Ecto neural progenitor cell (in vitro differentiated cells): ENCODE measurements at regions not wholly inside any gene's neighbourhood (a gene's known extent, or its start where the extent isn't known, plus 50 kb on each side); places are given as distances from the start of the nearest gene placed in this dataset.
A peak's percentile ranks its signal among the peaks of the same experiment; 100 is the strongest.
"Not testable (repeated sequence)": the region's sequence is repeated elsewhere in the genome, so short reads cannot be mapped to it uniquely, and the experiment has no call there.

Experiments
- DNase-seq: peaks from one replicate; pipeline ENCODE4 v3.0.0-alpha.2; 2018; ENCODE audit warnings: low spot score

DNA sequence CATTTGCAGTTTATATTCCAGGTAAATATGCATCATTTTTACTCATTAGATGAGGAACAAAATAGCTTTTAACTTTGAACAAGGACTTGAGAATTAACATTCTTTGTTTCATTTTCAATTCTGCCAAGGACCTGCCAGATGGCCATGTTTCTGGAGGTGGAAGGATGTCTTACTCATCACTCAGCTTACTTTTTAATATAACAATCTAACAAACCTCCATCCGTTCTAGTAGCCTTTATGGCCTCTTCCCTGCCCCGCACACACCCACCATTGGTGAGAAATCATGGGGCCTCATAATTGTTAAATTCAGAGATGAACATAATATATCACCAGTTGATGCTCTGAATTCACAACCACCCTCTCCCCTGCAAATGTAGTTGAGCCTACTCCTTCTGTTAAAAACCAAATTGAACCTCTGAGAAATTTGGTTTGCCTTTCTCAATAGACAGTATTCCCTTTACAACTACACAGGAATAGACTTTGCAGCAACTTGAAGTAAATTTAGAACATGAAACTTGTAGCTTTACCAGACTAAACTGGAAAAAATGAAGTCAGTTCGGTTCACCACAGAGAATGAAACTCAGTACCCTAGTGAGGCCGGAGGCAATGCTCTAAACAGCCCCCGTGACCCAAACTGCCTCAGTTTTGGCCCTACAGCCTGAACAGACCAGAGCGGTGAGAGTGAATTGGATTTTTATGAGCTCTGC, 50.1 kb upstream of the ACSL4 start:
- DNase-seq, result no peak

DNA sequence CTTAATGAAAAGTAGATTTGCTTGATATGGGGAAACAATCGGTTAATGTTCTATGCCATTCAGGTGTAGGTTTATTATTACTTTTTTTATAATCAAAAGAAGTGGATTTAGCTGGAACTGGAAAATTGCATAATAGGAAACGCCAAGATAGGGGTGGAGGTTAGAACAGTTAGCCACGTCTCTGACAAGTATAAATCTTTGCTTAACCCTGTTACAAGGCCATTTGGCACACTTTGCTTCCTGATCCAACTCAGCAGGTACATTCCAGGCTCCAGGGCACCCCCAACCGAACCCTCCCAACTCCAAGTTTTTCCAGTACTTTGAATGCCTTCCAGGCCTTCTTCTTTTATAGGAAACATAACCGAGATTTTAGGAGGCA, 50.6 kb upstream of the ACSL4 start:
- no peak for DNase-seq

DNA sequence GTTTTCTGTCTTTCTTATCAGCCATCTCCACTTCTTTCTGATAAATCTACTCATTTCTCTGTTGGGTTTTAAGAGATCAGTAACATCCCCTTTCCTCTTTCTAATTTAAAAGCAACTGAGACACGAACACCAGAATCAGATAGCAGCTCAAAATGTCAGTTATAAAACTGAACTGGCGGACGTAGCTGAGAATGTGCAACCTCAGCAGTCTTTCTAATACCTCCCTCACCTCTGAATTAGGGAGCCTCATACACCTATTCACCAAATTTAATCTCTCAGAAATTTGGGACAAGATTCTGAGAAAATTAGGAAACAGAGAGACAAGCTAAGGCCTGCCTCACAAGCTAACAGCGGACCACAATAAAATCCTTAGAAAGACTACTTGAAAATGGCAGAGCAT, 52.0 kb upstream of the ACSL4 start:
- no peak for DNase-seq

DNA sequence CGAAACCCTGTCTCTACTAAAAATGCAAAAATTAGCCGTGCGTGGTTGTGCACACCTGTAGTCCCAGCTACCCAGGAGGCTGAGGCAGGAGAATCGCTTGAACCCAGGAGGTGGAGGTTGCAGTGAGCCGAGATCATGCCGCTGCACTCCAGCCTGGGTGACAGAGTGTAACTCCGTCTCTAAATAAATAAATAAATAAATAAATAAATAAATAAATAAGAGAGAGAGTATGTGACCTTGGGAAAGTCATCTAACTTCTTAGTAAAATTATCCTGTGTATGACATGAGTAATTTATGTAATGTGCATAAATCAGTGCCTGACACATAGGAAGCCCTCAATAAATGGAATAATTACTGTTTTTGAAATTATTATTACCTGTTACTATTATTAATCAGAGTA, 57.5 kb upstream of the ACSL4 start:
- DNase-seq, result not testable (repeated sequence)

- no peak for DNase-seq
Observed at GRCh38 chrX:109793191-109793590, 60.1 kb upstream of the ACSL4 start.

DNA sequence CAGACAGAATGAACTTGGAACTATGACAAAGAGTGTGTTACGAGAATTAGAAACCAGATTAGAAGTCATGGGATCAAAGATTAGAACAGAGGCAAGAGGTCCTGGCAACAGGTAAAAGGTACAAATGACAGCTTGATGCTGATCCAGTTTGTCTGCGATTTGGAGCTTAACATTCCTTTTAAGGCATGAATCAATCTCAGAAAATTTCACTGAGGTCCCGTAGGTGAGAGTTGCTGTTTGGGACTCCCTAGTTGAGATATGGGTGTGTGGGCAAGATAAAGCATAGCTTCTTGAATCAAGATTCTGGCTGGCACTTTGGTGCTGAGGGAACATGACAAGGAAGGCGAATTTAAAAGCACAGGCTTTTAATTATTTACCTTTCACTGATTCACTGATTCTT, 62.6 kb upstream of the ACSL4 start:
- DNase-seq, result no peak

GRCh38 chrX:109797311-109797975, 64.4 kb upstream of the ACSL4 start:
- DNase-seq, result no peak

- DNase-seq, result no peak
Observed at GRCh38 chrX:109812236-109812635, 79.2 kb upstream of the ACSL4 start.

DNA sequence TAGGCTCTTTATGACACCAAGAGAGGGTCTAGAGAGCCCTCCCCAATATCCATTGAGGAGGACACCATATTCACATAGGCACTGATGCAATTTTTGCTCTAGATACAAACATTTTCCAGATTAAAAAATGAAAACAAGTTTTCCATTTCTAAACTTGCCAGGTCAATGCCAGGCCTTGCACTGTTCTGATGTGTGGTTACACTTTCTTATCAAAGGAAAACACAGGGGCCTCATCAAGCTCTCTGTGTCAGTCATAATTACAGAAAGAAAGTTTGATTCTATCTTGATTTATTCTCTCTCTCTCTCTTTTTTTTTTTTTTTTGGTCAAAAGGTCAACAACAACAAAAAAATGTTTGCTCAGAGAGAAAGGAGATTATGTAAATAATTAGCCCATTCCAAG, 80.2 kb upstream of the ACSL4 start:
- DNase-seq, result no peak

- DNase-seq, result no peak
Observed at GRCh38 chrX:109818976-109819375, 85.9 kb upstream of the ACSL4 start.

- no peak for DNase-seq
Observed at GRCh38 chrX:109822861-109823260, 89.8 kb upstream of the ACSL4 start.

- DNase-seq, result no peak
Observed at GRCh38 chrX:109826954-109827708, 94.1 kb upstream of the ACSL4 start.

DNA sequence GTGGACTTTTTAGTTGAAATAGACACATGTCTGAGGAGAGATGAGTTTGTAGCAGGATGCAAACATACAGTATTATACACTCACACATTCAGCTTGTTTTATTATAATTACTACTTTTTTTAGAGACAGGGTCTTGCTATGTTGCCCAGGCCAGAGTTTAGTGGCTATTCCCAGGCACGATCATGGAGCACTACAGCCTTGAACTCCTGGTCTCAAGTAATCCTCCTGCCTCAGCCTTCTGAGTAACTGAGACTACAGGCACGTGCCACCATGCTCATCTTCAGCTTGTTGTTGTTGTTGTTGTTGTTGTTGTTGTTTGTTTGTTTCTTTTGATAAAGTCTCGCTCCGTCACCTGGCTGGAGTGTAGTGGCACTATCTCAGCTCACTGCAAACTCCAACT, 94.7 kb upstream of the ACSL4 start:
- no peak for DNase-seq

DNA sequence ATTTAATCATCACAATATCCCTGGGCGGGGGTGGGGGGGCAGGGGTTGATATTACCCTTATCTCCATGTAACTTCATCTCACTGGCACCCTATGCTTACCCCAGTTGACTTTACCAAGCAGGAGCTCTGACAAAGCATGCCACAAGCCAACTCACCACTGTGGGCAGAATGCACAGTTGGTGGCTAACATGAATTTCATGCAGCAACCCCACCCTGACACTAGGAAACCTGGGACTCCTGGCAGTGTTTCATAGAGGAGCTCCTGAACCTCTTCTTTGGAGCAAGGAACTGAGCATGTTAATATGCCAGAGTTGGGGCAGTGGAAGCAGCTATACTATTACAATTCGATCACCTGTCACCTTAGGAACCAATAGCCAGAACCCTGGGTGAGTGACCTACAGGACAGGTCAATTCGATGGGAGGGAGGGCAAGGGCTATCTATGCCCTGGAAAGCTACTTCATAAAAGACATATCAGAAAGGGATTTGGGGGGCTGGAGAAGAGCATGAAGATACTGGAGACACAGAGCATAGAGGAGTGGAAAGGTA, 97.2 kb upstream of the ACSL4 start:
- no peak for DNase-seq

- no peak for DNase-seq
Observed at GRCh38 chrX:109830704-109831206, 97.7 kb upstream of the ACSL4 start.

- DNase-seq, result no peak
Observed at GRCh38 chrX:109831326-109831985, 98.4 kb upstream of the ACSL4 start.

DNA sequence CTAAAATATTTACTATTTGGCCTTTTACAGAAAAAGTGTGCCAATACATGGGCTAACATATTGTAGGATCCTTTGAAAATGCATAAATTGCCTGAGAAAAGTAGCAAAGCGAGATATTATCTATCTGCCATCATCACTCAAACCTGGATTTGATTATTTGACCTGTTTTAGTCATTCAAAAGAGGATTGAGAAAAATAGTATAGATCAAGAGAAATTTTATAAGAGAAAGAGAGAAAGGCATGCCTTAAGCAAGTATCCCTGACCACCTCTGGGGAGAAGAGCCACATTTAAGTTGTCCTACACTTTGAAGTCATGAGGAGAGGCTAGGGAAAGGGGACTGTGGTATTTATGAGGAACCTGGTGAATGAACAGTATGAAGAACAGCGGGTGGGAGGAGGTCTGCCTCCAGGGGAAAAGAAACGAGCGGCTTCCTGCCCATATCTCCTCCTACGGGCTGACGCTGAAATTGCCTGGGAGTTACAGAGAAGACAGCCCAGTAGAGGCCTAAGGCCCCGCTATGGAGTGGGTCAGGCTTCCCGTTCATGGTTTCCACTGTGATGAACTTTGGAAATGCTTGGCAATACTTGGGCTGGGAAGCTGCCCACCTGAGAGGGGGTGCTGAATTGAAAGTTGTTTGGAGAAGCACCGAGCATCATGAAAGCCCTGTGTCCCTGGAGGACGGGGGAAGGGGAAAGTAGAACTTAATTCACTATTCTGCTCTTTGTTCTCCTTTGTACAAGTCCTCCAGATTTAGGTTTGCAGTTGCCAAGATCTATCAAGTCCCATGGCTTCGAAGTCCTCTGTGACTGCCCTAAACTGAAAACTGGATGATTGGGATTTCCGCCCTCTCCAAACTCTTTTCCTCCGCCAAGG, 106.9 kb upstream of the ACSL4 start:
- DNase-seq, result peak; percentile 61

GRCh38 chrX:109840585-109840984, 107.5 kb upstream of the ACSL4 start:
- DNase-seq, result no peak

GRCh38 chrX:109841257-109841656, 108.2 kb upstream of the ACSL4 start:
- no peak for DNase-seq

GRCh38 chrX:109841869-109842579, 109.0 kb upstream of the ACSL4 start:
- DNase-seq, result no peak

- no peak for DNase-seq
Observed at GRCh38 chrX:109842611-109843010, 109.6 kb upstream of the ACSL4 start.
